ACC112 (cell line): ENCODE measurements at regions not wholly inside any gene's neighbourhood (a gene's known extent, or its start where the extent isn't known, plus 50 kb on each side); places are given as distances from the start of the nearest gene placed in this dataset.

ENCODE experiments used
- H2AFZ ChIP-seq: fragments of 200-600 bp; sonication (generic); one replicate; pipeline ENCODE4 v1.6.0; 2017; ENCODE audit warnings: antibody characterized with exemption, low read length; ENCODE audit not compliant: unreplicated experiment
- H3K27ac ChIP-seq: fragments of 200-600 bp; sonication (generic); 2 replicates; pipeline ENCODE4 v1.5.1; 2014; ENCODE audit warnings: low read depth, mild to moderate bottlenecking, antibody characterized with exemption, low read length, moderate library complexity
- H3K27me3 ChIP-seq: fragments of 200-600 bp; sonication (generic); 2 replicates; pipeline ENCODE4 v1.6.1; 2014; ENCODE audit warnings: mild to moderate bottlenecking, antibody characterized with exemption, low read length, moderate library complexity, mixed read lengths; ENCODE audit not compliant: insufficient read depth
- H3K36me3 ChIP-seq: fragments of 200-600 bp; sonication (generic); 2 replicates; pipeline ENCODE4 v1.6.1; 2016; ENCODE audit warnings: mild to moderate bottlenecking, antibody characterized with exemption, low read length, moderate library complexity, mixed read lengths; ENCODE audit not compliant: insufficient read depth
- H3K4me1 ChIP-seq: fragments of 200-600 bp; sonication (generic); one replicate; pipeline ENCODE4 v1.6.1; 2016; ENCODE audit warnings: low read length, mixed read lengths; ENCODE audit not compliant: insufficient read depth, unreplicated experiment, control insufficient read depth
- H3K4me3 ChIP-seq: fragments of 200-600 bp; sonication (generic); 2 replicates; pipeline ENCODE4 v1.5.1; 2014; ENCODE audit warnings: mild to moderate bottlenecking, low read depth, low read length
- H3K79me2 ChIP-seq: fragments of 200-600 bp; sonication (generic); one replicate; pipeline ENCODE4 v1.6.0; 2016; ENCODE audit warnings: low read length; ENCODE audit not compliant: control insufficient read depth, unreplicated experiment, insufficient read depth

DNA sequence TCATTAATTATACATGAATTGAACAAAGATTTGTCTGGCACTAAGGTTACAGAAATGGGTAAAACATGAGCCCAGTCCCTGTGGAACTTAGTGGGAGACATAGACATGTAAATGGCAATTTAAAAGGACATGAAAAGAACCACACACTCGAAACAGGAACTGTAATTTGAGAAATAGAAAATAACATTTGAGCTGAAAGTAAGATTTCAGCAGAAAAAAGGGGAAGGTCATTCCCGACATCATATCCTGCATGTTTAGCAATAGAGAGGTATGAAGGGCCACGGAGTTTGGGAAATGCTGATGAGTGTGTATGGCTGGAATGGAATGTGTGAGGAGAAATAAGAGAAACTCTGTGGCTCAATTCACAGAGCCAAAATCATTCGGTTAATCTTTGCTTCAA is 175.4 kb upstream of the AHR start:
- H2AFZ ChIP-seq: peak overlapping the region; percentile 65
- H3K27ac ChIP-seq: peak overlapping the region; percentile 50

DNA sequence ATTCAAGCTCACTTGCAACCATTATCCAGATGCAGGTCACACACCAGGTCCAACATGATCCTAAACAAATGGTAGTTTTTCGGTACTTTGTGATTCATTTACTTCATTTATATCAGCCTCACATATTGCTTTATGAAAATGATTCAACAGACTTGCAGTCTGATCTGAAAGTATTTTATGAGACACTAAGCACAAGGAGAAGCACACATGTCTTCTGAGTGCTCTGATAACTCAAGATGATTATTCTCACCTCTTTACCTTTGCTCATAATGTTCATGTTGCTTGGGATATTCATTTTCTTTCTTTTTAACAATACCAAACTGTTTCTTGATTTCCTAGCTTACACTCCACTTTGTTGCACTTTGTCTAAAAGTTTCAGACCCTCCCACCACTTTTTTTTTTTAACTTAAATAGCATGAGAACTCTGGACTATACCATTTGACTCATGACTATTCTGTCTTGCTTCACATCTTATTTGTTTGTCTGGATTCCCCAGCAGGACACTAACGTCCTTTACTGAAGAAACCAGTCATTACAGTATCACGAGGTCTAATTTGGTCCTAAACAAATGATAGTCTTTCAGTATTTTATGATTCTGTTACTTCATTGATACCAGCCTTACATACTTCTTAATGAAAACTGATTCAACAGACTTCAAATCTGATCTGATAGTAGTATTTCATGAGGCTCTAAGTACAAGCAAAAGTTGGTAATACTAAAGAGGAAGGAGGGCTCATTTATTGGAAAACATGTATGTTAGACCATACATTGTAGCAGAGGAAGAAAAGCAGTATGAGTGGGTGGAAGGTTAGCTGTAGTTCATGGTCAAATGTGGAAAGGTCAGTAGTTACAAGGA is 171.8 kb upstream of the AHR start:
- H2AFZ ChIP-seq: no peak overlapping the region
- H3K4me1 ChIP-seq: peaks cover 16% of the 10 kb centered on the region
- H3K36me3 ChIP-seq: no peaks in the 10 kb centered on the region
- no peaks in the 10 kb centered on the region for H3K27me3 ChIP-seq
- no peak overlapping the region for H3K27ac ChIP-seq
- H3K4me3 ChIP-seq: no peak overlapping the region
- no peaks in the 10 kb centered on the region for H3K79me2 ChIP-seq

More for the DNA sequence above, 175.4 kb upstream of the AHR start:
- no peaks in the 10 kb centered on the region for H3K36me3 ChIP-seq
- H3K27me3 ChIP-seq: no peaks in the 10 kb centered on the region
- peak overlapping the region; percentile 19; the same call in 1 of the 2 replicates for H3K4me3 ChIP-seq
- no peaks in the 10 kb centered on the region for H3K79me2 ChIP-seq
- H3K4me1 ChIP-seq: peaks cover 13% of the 10 kb centered on the region

DNA sequence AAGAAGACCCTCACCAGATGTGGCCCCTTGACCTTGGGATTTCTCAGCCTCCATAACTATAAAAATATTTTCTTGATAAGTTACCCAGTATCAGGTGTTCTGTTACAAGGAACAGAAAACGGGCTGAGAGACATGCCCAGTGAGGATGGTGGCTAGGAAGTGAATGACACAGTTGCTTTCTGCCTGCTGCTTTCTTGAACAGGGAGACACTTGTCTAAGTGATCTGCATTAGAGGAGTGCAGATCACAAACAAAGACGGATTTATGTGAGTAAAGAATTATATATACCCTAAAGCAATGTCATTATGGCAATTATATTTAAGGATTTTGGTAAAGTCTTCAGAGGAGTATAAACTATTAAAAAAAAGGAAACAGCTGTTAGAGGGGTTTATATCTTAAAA is 169.2 kb upstream of the AHR start:
- Histone ChIP-seq H3K27ac (no peak overlapping the region), H3K79me2 (no peaks in the 10 kb centered on the region), H2AFZ (no peak overlapping the region), H3K4me3 (no peak overlapping the region), H3K27me3 (no peaks in the 10 kb centered on the region), H3K36me3 (no peaks in the 10 kb centered on the region), H3K4me1 (peaks cover 9% of the 10 kb centered on the region)

DNA sequence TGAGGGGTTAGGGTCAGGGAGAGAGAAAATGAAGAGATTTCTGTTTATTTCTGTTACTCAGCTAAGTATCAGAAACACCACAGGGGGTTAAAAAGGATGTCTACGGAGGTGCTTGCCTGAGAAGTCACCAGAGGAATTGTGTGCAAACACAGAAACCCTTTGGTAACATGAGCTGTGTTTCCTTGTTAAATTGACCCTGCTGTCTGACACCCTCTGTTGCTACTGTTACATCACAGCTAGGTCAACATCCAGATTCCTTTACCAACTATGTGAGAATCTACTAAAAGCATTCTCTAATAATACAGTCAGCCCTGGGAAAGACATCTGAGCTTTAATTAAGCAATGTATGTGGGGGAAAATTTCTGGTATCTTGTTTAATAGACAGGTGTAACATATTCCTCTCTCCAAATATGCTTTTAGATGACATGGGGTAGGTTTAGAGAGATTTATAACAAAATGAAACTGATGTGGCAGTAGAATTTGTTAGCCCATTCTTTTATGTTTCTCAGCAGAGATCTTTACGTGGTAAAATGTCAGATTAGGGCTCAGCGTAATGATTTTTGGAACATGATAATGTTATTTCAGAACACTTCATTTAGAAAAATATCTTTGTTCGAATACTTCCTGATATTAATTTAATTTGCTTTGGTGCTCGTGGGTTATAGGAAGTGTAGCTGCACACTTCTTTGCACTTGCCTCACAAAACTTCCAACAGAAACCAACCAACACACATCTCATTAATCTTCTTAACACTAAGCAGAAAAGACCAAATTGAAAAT is 168.0 kb upstream of the AHR start:
- Histone ChIP-seq H2AFZ (no peak overlapping the region), H3K27ac (no peak overlapping the region), H3K79me2 (no peaks in the 10 kb centered on the region), H3K27me3 (no peaks in the 10 kb centered on the region), H3K4me3 (no peak overlapping the region), H3K4me1 (peaks cover 9% of the 10 kb centered on the region), H3K36me3 (no peaks in the 10 kb centered on the region)

DNA sequence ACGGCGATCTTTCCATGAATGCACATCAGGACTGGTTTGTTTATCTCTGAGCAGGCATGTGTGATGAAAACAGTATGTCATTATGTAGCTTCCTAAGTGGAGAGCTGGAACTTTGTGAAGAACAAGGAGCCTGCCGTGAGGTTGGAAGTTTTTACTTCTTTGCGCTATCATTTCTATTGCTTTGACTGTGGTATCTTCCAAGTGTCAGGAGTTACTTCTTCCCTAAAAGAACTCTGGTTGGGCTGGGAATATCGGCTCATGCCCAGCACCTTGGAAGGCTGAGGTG is 167.4 kb upstream of the AHR start:
- Histone ChIP-seq H3K27ac (no peak overlapping the region), H3K36me3 (no peaks in the 10 kb centered on the region), H2AFZ (no peak overlapping the region), H3K4me3 (no peak overlapping the region), H3K79me2 (no peaks in the 10 kb centered on the region), H3K27me3 (no peaks in the 10 kb centered on the region), H3K4me1 (peaks cover 9% of the 10 kb centered on the region)

DNA sequence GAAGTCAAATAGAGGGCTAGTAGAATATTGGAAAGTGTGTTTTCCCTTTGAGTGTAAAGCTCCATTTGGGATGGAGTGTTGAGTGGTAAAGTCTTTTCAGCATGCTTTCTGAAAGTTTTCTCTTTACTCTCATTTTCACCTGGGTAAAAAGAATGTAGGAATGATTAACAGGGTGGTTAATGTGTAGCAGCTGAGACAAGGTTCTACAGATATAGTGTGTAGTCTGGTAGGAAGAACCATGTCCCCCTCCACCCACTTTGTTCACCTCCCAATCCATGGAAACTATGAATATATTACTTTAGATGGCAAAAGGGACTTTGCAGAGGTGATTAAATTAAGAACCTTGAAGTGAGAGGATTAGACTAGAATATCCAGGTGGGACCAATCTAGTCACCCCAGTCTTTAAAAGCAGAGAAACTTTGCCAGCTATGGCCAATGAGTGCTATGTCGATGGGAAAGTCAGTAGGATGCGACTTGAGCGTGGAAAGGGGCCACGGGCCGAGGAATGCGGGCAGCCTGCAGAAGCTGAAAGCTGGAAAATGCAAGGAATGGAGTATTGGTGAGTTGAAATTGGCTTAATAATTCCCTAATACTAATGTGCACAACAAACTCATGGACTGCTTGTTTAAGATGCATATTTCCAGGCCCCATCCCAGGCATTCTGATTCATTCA is 166.3 kb upstream of the AHR start:
- Histone ChIP-seq H3K27ac (no peak overlapping the region), H3K4me1 (peaks cover 9% of the 10 kb centered on the region), H3K4me3 (no peak overlapping the region), H3K79me2 (no peaks in the 10 kb centered on the region), H3K36me3 (no peaks in the 10 kb centered on the region), H2AFZ (no peak overlapping the region), H3K27me3 (no peaks in the 10 kb centered on the region)

DNA sequence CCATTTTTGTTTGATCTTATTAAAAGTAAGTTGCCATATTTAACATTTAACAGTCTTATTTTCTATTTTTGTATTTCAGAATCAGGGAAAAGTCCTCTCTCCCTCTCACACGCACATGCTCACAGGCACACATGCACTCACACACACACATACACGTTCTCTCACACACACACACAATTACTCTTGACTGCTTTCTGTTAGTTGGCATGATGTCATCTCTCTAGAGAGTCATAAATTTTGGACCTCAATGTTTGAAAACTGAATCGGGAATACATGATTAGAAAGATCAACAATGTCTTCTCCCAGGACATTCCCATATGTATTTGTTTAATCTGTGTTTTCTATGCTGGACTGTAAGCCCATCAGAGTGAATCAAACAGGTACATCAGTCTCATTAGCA is 165.7 kb upstream of the AHR start:
- Histone ChIP-seq H3K79me2 (no peaks in the 10 kb centered on the region), H3K27me3 (no peaks in the 10 kb centered on the region), H3K4me1 (peaks cover 9% of the 10 kb centered on the region), H3K36me3 (no peaks in the 10 kb centered on the region), H3K4me3 (no peak overlapping the region), H3K27ac (no peak overlapping the region), H2AFZ (no peak overlapping the region)

DNA sequence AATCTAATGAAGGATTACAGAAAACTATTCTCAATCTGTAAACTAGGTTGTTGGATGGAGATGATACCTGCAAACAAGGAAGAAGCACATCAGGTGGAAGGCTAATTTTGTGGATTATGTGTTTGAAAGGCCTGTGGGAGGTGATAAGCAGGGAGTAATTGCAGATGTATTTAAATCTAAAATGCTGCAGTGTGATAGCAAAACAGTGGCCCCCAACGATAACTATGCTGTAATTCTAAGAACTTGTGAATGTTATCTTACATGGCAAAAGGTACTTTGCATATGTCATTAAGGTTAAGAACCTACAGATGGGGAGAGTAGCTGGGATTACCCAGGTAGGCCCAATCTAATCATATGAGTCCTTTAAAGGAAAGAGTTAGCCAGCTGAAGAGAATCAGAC is 164.5 kb upstream of the AHR start:
- Histone ChIP-seq H3K27ac (no peak overlapping the region), H3K4me3 (no peak overlapping the region), H3K4me1 (peaks cover 9% of the 10 kb centered on the region), H2AFZ (no peak overlapping the region), H3K36me3 (no peaks in the 10 kb centered on the region), H3K79me2 (no peaks in the 10 kb centered on the region), H3K27me3 (no peaks in the 10 kb centered on the region)

DNA sequence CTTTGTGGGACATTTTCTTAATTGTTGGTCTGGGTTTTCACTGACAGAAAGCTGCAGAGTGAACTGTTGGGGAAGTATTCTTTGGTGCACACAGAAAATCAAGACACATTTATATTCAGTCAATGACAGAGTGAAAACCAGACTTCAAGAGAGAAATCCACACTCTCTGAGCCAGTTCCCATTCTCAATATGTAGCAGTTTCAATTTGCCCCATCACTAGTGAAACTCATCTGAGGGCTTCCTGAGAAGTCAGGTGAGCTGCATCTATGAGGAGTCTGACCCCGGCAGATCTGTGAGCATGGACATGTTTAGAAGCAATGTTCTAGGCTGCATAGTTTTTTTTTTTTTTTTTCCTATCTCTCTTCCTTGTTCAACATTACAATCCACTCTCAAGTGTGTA is 163.7 kb upstream of the AHR start:
- Histone ChIP-seq H2AFZ (no peak overlapping the region), H3K79me2 (no peaks in the 10 kb centered on the region), H3K36me3 (no peaks in the 10 kb centered on the region), H3K4me1 (peaks cover 9% of the 10 kb centered on the region), H3K27ac (no peak overlapping the region), H3K4me3 (no peak overlapping the region), H3K27me3 (no peaks in the 10 kb centered on the region)

DNA sequence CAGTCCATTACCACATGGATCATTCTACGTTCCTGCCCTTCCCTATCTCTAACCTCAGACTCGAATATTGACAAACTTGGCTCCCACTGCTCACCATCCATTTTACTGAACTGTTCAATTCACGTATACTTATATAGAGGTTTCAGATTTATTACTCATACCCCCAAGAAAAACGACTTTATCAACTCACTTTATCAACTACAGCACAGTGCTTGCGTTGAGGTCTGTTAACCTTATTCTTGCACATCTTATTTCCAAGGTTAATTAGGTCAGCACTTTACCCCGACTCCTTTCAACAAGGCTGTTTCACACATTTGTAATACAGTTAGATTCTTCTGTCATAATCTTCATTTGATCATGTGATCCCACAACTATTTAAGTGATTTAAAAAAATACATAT is 162.3 kb upstream of the AHR start:
- Histone ChIP-seq H3K36me3 (no peaks in the 10 kb centered on the region), H3K27ac (no peak overlapping the region), H2AFZ (no peak overlapping the region), H3K4me1 (peaks cover 9% of the 10 kb centered on the region), H3K4me3 (no peak overlapping the region), H3K79me2 (no peaks in the 10 kb centered on the region), H3K27me3 (no peaks in the 10 kb centered on the region)
